GM21717 (cell line): ENCODE measurements at regions not wholly inside any gene's neighbourhood (a gene's known extent, or its start where the extent isn't known, plus 50 kb on each side); places are given as distances from the start of the nearest gene placed in this dataset.
"Not testable (repeated sequence)": the region's sequence is repeated elsewhere in the genome, so short reads cannot be mapped to it uniquely, and the experiment has no call there.

Experiments
- ATAC-seq: cut with Tn5 transposase; IDR thresholded peaks from one replicate; pipeline ENCODE4 v1.9.1; 2021; ENCODE audit warnings: mild to moderate bottlenecking, moderate library complexity; ENCODE audit not compliant: unreplicated experiment

DNA sequence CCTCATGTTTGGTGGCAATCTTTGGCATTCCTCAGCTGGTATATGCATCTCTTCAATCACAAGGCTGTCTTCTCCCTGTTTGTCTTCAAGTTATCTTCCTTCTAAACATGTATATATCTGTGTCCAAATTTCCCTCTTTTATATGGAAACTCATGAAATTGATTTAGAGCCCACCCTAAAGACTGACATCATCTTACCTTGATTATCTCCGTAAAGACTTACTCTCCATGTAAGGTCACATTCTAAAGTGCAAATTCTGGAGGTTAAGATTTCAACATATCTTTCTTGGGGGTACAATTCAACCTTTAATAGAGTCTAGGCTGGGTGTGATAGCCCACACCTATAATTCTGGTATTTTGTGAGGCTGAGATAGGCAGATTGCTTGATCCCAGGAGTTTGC is 215.8 kb upstream of the LRRC4C start:
- no peak for ATAC-seq

DNA sequence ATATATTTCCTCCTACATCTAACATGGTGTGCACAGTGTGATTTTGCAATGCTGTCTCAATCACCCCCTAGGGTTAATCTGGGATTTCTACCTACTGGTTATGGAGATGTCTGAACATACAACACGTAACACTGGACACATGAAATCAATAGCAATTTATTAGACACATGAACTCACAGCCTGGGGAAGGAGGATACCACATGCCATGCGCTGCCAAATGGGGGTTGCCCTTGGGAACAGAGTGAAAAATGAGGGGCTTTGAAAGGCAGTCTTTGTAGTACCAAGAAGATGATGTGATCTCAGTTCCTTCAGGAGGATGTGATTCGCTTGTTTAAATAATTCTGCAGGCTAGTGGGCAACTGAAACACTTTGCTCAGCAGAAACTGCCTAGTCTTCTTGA is 253.6 kb upstream of the LRRC4C start:
- ATAC-seq: no peak

DNA sequence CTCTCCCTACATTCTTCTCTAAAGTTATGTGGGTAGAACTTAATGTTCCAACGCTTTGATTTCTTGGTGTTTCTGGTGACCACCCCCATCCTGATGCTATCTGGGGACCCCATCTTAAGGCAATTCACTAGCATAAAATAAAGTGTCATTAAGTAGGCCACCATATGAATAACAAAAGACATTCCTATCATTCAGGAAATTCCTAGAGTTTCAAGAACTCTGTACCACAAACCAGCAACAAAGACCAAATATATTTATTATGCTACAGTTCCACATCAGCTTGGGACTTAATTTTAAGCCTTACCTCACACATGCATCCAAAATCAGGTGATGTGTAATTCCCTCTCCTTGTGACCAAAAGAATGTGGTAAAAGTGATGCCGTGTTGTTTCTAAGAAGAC is 254.6 kb upstream of the LRRC4C start:
- no peak for ATAC-seq

DNA sequence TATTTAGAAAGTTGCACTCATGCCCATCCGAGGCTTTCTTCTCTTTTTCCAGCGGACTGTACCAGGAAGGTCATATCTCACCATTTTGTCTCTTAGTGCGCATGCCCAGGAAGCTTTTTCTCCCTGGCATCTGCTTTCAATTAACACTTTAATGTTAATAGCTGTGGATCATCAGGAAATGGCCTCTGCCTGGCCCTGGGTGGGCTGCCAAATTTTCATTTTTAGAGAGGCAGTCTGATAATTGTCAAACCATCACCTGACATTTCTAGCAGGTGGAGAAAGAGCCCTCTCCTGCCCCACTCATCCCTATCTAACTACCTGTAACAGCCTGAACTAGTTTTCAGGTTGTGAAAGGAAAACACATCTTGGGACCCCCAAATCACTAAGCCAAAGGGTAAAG is 257.4 kb upstream of the LRRC4C start:
- no peak for ATAC-seq

DNA sequence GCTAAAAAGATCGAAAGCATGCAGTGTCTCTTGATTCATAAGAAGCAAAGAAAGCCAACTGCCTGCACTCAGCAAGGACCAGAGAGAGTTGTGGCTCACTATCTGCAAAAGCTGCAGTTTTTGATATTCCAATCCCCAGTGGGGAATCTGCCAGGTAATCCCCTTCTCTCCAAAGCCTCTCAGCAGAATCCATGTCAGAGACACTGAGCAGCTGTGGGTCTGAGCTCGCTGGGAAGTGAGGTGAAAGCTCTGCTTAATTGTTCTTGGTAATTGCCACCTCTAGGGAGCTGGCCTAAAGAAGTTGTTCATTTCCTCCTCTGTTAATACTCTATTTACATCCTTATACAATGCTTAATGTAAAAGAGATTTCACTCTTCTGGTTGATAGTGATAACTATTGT is 261.3 kb upstream of the LRRC4C start:
- ATAC-seq: no peak

DNA sequence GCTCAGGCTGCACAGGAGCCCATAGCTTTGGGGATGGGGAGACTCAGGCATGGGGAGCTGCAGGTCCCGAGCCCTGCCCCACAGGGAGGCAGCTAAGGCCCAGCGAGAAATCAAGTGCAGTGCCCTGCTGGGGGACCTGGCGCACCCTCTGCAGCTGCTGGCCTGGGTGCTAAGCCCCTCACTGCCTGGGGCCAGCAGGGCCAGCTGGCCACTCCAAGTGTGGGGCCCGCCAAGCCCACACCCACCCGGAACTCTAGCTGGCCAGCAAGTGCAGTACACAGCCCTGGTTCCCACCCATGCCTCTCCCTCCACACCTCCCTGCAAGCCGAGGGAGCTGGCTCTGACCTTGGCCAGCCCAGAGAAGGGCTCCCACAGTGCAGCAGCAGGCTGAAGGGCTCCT is 268.7 kb upstream of the LRRC4C start:
- ATAC-seq: not testable (repeated sequence)

DNA sequence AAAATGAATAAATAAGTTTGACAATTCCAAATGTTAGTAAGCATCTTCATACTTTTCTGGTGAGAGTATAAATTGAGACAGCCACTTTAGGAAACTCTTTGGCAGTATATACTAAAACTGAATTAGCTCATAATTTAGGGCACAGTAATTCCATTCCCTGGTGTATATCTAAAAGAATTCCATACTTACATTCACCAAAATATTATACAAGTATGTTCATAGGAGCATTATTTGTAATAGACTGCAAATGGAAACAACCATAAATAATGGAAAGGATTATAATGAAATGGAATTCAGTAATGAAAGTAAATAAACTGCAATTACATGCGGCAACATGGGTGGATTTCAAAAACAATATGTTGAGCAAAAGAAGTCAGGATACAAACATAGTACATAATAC is 315.8 kb upstream of the LRRC4C start:
- ATAC-seq: no peak

DNA sequence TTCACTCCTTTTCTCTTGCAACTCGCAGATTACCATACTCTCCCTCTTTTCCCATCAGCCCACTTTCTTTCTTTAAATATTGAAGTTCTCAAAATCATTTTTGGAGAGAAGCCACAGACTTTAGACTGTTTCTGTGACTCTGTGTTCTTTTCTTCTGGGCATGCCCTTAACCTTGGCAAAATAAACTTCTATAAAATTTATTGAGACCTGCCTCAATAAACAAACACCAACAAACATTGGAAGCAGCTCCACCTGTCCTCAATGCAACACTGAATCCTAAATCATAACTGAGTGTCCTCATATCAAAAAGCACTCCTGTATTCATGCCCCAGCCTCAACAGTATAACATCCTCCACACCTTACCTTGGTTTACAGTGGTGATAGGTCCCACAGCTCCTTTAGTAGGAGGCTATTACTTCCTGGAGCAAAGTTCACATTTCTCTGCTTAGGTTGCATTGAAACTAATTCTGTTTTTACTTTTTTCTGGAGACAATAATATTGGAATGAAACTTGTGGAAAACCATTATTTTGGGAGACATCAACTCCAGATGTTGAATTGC is 320.0 kb upstream of the LRRC4C start:
- ATAC-seq: no peak

DNA sequence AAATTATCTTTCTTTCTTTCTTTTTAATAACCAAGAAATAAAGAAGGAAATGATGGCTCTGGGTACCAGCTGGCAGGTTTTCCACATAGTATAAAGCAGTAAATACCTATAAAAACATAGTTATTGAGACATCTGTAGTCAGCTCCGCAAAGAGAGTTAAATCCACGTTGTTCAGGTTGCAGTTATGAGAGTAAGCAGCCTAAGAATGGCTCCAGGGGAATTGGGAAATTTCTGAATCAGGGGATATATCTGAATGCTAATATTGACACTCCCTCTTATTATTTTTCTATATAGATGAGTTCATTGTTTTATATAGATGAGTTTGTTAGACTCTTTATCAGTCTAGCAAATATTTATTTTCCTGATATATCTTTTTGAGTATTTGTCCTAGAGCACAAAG is 322.0 kb upstream of the LRRC4C start:
- ATAC-seq: no peak

DNA sequence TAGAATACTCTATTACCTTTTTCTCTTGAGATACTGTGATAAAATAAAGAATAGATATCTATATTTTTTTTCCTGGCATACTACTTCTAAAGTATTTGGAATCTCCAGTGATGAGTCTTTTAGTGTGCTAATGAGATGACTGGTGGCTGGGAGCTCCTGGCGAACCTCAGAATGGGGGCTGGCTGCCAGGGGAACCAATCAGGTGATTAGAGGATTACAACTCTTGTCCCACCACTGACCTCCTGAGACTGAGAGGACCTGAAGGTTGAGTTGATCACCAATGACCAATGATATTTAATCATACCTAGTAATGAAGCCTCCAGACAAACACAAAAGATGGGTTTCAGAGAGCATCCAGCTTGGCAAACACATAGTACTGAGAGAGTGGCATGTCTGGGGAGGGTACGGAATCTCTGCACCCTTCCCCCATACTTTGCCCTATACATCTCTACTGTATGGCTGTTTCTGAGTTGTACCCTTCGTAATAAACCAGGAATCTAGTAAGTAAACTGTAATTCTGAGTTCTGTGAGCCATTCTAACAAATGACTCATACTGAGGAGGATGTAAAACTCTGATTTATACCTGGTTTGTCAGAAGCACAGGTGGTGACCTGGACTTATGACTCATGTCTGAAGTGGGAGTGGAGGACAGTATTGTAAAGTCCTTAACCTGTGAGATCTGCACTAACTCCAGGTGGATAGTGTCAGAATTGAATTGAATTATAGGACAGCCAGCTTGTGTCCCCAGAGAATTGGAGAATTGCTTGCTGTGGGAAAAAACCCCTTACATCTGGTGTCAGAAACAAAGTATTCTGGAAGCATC is 325.3 kb upstream of the LRRC4C start:
- ATAC-seq: no peak

DNA sequence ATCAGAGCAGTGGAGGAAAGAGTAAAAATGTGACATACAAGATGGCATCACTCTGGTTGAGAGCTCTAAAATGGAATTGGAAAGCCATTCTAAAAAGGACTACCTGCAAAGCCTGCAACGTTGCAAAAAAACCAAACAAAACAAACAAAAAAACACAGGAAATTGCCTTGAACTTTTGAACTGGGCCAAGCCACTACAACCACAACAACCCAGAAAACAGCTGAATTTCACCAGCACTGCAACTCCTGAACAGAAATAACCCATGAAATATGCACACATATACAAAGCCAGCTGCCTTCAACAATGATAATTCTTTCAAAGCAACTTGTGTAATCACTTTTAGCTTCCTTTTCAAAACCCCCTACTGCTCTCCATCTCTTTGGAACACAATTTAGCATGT is 326.6 kb upstream of the LRRC4C start:
- ATAC-seq: no peak

DNA sequence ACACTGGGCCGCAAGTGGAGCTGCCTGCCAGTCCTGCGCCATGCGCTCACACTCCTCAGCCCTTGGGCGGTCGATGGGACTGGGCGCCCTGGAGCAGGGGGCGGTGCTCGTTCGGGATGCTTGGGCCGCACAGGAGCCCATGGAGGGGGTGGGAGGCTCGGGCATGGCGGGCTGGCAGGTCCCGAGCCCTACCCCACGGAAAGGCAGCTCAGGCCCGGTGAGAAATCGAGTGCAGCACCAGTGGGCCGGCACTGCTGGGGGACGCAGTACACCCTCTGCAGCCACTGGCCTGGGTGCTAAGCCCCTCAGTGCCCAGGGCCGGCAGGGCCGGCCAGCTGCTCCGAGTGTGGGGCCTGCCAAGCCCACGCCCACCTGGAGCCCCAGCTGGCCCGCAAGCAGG is 328.7 kb upstream of the LRRC4C start:
- no peak for ATAC-seq

DNA sequence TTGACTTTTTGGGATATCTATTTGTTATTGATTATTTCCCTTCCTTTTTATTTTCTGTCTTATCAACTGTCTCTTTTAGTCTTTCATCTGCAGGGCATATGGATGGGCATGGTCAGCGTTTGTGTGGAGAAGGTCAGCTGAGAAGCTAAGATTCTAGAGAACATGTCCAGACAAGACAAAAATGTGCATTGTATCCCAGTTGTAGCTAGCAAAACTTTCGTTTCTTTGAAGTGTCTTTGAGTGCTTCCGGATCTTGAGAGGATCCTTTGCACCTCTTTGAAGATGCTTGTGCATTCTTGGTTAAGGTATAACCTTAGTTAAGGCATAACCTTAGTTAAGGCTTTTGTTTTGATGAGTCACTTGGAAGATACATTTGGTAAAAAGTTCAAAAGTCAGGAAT is 329.9 kb upstream of the LRRC4C start:
- no peak for ATAC-seq

DNA sequence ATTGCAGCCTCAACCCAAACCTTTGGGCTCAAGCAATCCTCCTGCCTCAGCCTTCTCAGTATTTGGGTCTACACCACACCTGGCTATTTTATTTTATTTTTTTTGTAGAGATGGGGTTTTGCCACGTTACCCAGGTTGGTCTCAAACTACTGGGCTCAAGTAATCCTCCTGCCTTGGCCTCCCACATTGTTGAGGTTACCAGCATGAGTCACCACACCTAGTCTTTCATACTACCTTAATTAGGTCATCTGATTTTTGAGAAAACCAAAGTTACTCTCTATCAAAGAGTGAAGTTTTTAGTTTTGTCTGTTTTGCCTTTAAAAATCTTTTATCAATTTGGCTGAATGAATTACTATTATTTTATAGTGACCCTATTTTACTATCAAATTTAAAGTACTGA is 335.6 kb upstream of the LRRC4C start:
- no peak for ATAC-seq

DNA sequence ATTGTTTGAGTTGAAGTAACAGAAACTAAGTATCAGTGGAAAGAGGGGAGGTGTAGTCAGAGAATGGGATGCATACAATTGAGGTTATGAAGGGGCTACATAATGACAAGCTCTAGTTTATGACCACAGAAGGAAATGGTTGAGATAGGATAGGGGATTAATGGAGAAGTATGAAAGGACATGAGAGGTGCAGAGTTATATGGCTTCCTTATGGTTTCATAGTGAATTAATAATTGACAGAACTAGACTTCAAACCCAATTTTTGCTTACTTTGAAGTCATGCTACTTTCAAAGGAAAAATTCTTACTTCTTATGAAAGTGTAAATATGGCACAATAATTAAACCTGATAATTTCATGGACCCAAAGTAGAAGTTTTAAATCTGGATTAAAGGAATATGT is 340.3 kb upstream of the LRRC4C start:
- no peak for ATAC-seq

DNA sequence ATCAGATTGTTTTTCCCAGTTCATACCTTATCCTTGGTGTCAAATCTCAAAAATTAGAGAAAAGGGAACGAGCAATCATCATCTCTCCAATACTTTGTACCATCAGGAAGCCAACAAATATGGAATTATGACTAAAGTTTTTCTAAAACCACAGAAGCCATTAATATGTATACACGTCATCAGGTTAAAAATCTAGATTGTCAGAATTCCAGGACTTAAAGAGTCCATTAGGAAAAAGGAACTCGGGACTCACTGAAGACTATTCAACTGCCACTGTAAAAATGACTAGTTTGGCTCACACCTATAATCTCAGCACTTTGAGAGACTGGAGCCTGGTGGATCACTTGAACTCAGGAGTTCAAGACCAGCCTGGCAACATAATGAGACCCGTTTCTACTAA is 344.4 kb upstream of the LRRC4C start:
- ATAC-seq: no peak

DNA sequence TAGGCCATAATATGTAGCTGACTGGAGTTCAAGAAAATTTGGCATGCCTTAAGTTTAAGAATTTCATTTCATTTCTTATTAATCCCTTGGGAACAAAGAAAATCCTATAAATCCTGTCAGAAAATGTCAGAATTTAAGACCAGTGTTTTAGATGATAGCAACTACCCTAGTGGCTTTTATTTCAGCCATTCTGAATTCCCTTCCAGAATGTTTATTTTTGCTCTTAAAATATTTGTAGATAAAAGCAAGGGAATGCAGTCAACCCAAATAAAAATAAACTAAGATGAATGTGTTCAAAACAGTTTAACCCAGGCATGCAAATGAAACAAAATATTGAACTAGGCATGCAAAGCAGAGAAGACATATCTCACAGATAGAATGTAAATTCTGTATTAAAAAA is 356.9 kb upstream of the LRRC4C start:
- no peak for ATAC-seq

DNA sequence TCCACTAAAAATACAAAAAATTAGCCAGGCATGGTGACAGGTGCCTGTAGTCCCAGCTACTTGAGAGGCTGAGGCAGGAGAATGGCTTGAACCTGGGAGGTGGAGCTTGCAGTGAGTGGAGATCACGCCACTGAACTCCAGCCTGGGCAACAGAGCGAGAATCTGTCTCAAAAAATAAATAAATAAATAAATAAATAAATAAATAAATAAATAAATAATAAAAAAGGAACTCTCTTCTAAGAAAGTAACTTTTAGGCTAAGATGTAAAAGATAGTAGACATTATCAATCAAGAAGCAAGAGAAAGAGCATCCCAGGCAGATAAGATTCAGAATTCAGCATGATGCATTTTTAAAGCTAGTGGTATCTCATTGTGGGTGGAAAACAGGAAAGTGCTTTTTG is 364.8 kb upstream of the LRRC4C start:
- ATAC-seq: not testable (repeated sequence)

DNA sequence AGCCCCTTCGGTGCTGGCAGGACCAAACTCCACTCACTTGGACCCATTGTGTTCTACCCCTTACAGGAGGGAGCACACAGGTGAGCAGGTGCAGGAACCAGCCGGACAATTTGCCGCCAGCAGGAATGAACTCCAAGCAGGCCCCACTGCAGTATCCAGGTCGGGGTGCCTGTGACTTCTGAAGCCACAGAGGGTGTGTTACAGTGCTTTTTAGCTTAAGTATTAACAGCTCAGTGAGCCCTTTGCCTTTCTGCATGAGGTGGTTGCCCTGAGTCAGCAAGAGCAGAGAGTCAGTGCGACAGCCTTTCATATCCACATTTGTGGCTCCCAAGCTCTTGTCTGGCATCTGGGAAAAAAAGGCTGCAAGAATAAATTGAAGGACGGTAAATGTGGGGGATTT is 366.6 kb upstream of the LRRC4C start:
- ATAC-seq: no peak

DNA sequence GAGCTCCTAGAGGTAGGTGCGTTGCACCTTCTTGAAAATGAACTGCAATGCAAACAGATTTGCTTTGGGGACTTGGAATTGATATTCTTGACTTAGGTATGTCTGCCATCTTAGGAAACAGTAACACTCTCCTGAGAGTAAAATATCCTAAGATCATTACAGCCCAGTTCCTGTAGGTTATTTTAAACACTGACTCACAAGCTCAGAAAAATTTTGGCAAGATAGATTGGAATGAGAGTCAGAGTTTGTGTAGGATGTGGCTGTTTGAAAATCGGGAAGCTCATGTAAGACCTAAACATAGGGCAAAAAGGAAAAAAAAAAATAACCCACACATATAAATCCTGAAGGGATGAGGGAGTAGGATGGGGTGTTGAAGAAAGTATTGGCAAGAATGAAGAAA is 377.0 kb upstream of the LRRC4C start:
- ATAC-seq: no peak

DNA sequence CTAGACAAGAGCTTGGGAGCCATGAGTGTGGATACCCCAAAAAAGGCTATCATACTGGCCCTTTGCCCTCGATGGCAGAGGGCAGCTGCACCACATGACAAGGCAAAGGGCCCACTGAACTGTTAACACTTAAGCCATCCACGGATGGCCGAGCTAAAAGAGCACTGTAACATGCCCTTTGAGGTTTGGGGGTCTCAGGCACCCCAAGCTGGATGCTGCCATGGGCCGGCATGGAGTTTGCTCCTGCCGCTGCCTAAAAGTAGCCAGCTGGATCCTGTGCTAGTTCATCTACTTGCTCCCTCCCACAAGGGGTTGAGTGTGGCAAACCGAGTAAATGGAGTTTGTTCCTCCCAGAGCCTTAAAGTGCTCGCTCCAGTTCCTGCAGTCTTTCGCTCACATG is 383.2 kb upstream of the LRRC4C start:
- ATAC-seq: no peak

DNA sequence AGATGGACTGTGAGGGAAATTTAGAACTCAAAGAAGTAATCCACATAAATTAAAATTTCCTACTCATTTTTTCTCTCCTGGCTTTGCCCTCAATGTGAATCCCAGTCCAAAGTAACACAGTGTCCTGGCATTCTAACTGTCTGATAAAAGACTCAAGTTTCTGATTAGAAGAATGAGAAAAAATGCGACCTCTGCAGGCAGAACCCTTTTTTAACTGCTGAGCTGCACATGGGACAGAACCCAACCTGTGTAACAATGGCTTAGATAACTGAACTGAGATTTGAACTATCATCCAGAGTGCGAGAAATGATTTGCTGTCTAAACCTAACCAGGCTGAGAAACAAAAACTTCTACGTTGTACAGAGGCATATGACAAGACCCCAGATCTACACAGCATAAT is 385.6 kb upstream of the LRRC4C start:
- no peak for ATAC-seq

DNA sequence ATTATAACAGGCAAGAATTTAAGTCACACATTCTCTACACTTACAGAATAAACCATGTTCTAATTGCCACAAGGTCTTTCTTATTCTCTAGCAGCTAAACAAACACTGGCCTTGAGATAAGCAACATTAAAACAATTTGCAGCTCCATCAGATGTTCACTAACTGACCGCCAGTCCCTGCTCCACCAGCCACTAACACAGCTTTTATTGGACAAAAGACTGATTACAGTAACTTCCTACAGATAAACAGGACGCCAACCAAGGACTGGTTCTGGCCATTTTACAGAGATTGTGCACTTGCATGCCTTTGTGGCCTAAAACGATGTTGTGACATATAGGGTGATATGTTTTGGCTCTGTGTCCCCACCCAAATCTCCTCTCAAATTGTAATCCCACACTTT is 388.9 kb upstream of the LRRC4C start:
- ATAC-seq: no peak
